SK-N-SH treated with all-trans-retinoic acid at 6 μM for 48 hours (cell line): ENCODE measurements at regions not wholly inside any gene's neighbourhood (a gene's known extent, or its start where the extent isn't known, plus 50 kb on each side); places are given as distances from the start of the nearest gene placed in this dataset.

Experiments
- ATAC-seq: fragments of 200-7000 bp; cut with Tn5 transposase; 3 replicates; pipeline ENCODE4 v1.9.1; 2020; ENCODE audit warnings: mild to moderate bottlenecking, moderate library complexity
- ARNTL ChIP-seq: fragments of 450-650 bp; formaldehyde crosslinking; IDR thresholded peaks from 2 replicates; pipeline ENCODE4 v1.5.0; 2020; ENCODE audit warnings: low read depth, mild to moderate bottlenecking, moderate library complexity, borderline replicate concordance
- BACH2 ChIP-seq: fragments of 250-450 bp; sonication (Bioruptor Pico); IDR thresholded peaks from 2 replicates; pipeline ENCODE4 v1.9.0; 2021; ENCODE audit warnings: mild to moderate bottlenecking, borderline replicate concordance
- CSDC2 ChIP-seq: fragments of 250-450 bp; sonication (Bioruptor Pico); IDR thresholded peaks from 2 replicates; pipeline ENCODE4 v1.5.0; 2020; ENCODE audit warnings: mild to moderate bottlenecking, moderate library complexity
- CSRNP3 ChIP-seq: fragments of 250-450 bp; sonication (Bioruptor Pico); IDR thresholded peaks from 2 replicates; pipeline ENCODE4 v1.5.1; 2021; ENCODE audit warnings: mild to moderate bottlenecking, moderate library complexity
- ESRRG ChIP-seq: fragments of 250-450 bp; sonication (Bioruptor Pico); IDR thresholded peaks from 2 replicates; pipeline ENCODE4 v1.6.1; 2021; ENCODE audit warnings: mild to moderate bottlenecking
- ISL1 ChIP-seq: fragments of 250-450 bp; sonication (Bioruptor Pico); IDR thresholded peaks from 2 replicates; pipeline ENCODE4 v2.1.2; 2022; ENCODE audit warnings: mild to moderate bottlenecking, moderate library complexity
- OSR1 ChIP-seq: fragments of 250-450 bp; sonication (Bioruptor Pico); IDR thresholded peaks from 2 replicates; pipeline ENCODE4 v1.8.0; 2022; ENCODE audit warnings: moderate library complexity, mild to moderate bottlenecking, inconsistent platforms
- PATZ1 ChIP-seq: fragments of 250-450 bp; sonication (Bioruptor Pico); IDR thresholded peaks from 2 replicates; pipeline ENCODE4 v1.8.0; 2020; ENCODE audit warnings: mild to moderate bottlenecking, moderate library complexity, borderline replicate concordance
- POU6F1 ChIP-seq: fragments of 250-450 bp; sonication (Bioruptor Pico); IDR thresholded peaks from 2 replicates; pipeline ENCODE4 v1.8.0; 2021; ENCODE audit warnings: low read depth, mild to moderate bottlenecking, moderate library complexity, borderline replicate concordance
- PPARA ChIP-seq: fragments of 250-450 bp; sonication (Bioruptor Pico); IDR thresholded peaks from 2 replicates; pipeline ENCODE4 v1.5.0; 2020; ENCODE audit warnings: mild to moderate bottlenecking, borderline replicate concordance
- RARB ChIP-seq: fragments of 250-450 bp; sonication (Bioruptor Pico); IDR thresholded peaks from 2 replicates; pipeline ENCODE4 v1.8.0; 2021; ENCODE audit warnings: mild to moderate bottlenecking, moderate library complexity
- SNAI2 ChIP-seq: fragments of 250-450 bp; sonication (Bioruptor Pico); IDR thresholded peaks from 2 replicates; pipeline ENCODE4 v1.5.0; 2020; ENCODE audit warnings: mild to moderate bottlenecking, moderate library complexity
- TCF4 ChIP-seq: fragments of 250-450 bp; sonication (Bioruptor Pico); IDR thresholded peaks from 2 replicates; pipeline ENCODE4 v1.8.0; 2021; ENCODE audit warnings: mild to moderate bottlenecking, moderate library complexity, borderline replicate concordance
- TOX ChIP-seq: fragments of 250-450 bp; sonication (Bioruptor Pico); IDR thresholded peaks from 2 replicates; pipeline ENCODE4 v1.8.0; 2021; ENCODE audit warnings: mild to moderate bottlenecking, moderate library complexity, borderline replicate concordance
- ZC3H10 ChIP-seq: fragments of 250-450 bp; sonication (Bioruptor Pico); IDR thresholded peaks from 2 replicates; pipeline ENCODE4 v1.5.1; 2021; ENCODE audit warnings: mild to moderate bottlenecking, moderate library complexity
- ZFP30 ChIP-seq: fragments of 450-650 bp; formaldehyde crosslinking; IDR thresholded peaks from 2 replicates; pipeline ENCODE4 v1.5.0; 2022; ENCODE audit warnings: mild to moderate bottlenecking, moderate library complexity
- TF ChIP-seq, protein P1 (sequence below): fragments of 250-450 bp; sonication (Bioruptor Pico); IDR thresholded peaks from 2 replicates; pipeline ENCODE4 v1.5.0; 2020; ENCODE audit warnings: mild to moderate bottlenecking, moderate library complexity

DNA sequence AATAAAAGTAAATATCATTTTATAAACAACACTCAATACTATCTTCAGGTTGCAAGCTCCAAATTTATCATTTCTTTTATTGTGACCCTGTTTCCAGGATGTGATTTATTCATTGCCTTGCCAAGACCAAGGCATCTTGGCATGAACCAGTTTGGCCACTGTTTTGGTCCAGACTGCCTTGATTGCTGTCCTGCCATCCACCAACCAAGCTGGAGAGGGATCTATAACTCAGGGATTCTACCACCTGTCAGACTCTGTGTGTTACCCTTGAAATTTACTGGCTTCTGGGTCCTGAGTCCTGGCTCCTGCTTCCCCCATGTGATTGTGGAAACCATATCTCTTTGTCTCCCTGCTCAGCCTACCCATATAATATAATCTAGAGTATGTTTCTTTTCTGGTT lies 343.0 kb downstream of the GPAM start:
- TF ChIP-seq PATZ1 (CRISPR knock-in tag), result no peak

DNA sequence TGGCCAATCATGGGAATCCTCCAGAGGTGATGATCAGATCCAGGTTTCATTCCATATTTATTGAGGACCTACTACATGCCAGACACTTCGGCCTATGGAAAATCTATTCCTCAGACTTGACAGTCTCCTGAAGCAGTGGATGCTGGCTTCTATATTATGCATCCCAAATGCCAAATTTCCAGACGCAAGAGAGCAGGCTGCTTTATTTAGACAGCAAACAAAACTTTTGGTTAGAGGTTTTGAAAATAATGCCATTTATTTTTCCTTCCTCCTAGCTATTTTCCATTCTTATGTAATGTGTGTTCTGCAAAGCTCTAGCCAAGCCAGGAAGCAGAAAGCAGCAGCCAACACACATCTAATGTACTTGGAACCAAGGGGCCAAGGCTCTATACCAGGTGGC lies 330.8 kb downstream of the GPAM start:
- ATAC-seq, result no peak
- TF ChIP-seq ISL1, result no peak
- TF ChIP-seq POU6F1 (CRISPR knock-in tag), result no peak
- TF ChIP-seq OSR1, result no peak

More for the DNA sequence above, 343.0 kb downstream of the GPAM start:
- no peak for ATAC-seq

- no peak for TF ChIP-seq SNAI2
- ATAC-seq, result no peak
Observed at GRCh38 chr10:111856631-111857030, 326.9 kb downstream of the GPAM start.

- ATAC-seq, result no peak
- no peak for TF ChIP-seq ISL1
- no peak for TF ChIP-seq PATZ1 (CRISPR knock-in tag)
- no peak for TF ChIP-seq BACH2 (CRISPR knock-in tag)
- TF ChIP-seq ARNTL (CRISPR knock-in tag), result no peak
- no peak for TF ChIP-seq OSR1
- no peak for TF ChIP-seq SNAI2
- TF ChIP-seq RARB (CRISPR knock-in tag), result no peak
- TF ChIP-seq TOX, result no peak
- TF ChIP-seq CSRNP3 (CRISPR knock-in tag), result no peak
- TF ChIP-seq ESRRG (CRISPR knock-in tag), result no peak
- no peak for TF ChIP-seq ZFP30 (CRISPR knock-in tag)
- no peak for TF ChIP-seq TCF4 (CRISPR knock-in tag)
- no peak for TF ChIP-seq ZC3H10
- TF ChIP-seq, protein P1, sequence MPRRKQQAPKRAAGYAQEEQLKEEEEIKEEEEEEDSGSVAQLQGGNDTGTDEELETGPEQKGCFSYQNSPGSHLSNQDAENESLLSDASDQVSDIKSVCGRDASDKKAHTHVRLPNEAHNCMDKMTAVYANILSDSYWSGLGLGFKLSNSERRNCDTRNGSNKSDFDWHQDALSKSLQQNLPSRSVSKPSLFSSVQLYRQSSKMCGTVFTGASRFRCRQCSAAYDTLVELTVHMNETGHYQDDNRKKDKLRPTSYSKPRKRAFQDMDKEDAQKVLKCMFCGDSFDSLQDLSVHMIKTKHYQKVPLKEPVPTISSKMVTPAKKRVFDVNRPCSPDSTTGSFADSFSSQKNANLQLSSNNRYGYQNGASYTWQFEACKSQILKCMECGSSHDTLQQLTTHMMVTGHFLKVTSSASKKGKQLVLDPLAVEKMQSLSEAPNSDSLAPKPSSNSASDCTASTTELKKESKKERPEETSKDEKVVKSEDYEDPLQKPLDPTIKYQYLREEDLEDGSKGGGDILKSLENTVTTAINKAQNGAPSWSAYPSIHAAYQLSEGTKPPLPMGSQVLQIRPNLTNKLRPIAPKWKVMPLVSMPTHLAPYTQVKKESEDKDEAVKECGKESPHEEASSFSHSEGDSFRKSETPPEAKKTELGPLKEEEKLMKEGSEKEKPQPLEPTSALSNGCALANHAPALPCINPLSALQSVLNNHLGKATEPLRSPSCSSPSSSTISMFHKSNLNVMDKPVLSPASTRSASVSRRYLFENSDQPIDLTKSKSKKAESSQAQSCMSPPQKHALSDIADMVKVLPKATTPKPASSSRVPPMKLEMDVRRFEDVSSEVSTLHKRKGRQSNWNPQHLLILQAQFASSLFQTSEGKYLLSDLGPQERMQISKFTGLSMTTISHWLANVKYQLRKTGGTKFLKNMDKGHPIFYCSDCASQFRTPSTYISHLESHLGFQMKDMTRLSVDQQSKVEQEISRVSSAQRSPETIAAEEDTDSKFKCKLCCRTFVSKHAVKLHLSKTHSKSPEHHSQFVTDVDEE (CRISPR knock-in tag), result no peak
- TF ChIP-seq, all 23 proteins: peak for 0
Observed at GRCh38 chr10:111865550-111865949, 318.0 kb downstream of the GPAM start.

- no peak for ATAC-seq
- TF ChIP-seq CSRNP3 (CRISPR knock-in tag), result no peak
- TF ChIP-seq PATZ1 (CRISPR knock-in tag), result no peak
- no peak for TF ChIP-seq ESRRG (CRISPR knock-in tag)
- TF ChIP-seq ISL1, result no peak
- no peak for TF ChIP-seq PPARA (CRISPR knock-in tag)
- TF ChIP-seq, protein P1 (CRISPR knock-in tag), result no peak
- no peak for TF ChIP-seq CSDC2 (CRISPR knock-in tag)
Observed at GRCh38 chr10:111871458-111871857, 312.1 kb downstream of the GPAM start.
